HuH-7.5 (cell line): ENCODE measurements at regions not wholly inside any gene's neighbourhood (a gene's known extent, or its start where the extent isn't known, plus 50 kb on each side); places are given as distances from the start of the nearest gene placed in this dataset.
A peak's percentile ranks its signal among the peaks of the same experiment; 100 is the strongest.
"Not testable (repeated sequence)": the region's sequence is repeated elsewhere in the genome, so short reads cannot be mapped to it uniquely, and the experiment has no call there.

Experiments
- DNase-seq: peaks from one replicate; pipeline ENCODE4 v3.0.0; 2011; ENCODE audit warnings: low spot score

DNA sequence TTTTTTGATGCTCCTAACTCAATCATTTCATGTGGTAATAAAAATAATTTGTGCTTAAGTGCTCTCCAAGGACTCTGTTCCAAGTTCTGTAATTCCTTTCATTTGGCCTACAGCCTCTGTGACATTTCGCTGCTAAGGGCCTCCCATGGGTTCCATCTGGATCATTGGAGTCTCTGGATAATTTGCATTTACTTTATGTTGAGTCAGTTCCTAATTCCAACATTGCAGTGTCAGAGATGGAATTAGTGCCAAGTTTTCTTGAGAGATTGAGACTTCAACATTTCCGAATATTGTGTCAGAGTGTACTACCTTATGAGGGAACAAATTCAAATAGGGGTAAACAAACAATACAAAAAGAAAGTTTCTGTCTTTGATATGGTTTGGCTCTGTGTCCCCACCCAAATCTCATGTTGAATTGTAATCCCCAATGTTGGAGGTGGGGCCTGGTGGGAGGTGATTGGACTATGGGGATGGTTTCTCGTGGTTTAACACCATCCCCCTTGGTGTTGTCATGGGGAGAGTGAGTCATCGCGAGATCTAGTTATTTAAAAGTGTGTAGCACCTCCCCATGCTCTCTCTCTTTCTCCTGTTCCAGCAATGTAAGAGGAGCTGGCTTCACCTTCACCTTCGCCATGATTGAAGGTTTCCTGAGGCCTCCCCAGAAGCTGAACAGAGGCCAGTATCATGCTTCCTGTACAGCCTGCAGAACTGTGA, 244.1 kb upstream of the TBX18 start:
- no peak for DNase-seq

DNA sequence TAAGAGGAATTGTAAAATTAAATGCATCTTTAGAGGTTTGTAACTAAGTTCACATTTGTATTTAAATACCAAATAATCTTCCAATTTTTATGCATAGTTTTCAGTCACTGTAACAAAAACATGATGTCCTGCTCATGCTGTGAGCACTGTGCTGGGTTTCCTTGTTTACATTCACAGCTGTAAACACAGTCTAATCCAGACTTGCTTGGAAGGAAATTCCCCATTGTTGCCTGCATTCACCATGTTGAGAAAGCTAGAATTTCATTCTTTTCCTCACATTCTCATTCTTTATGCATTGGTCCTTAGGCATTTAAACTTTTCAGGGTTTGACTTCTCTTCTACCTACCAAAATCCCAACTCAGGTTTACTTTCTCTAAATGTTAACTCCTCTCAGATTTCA, 242.0 kb upstream of the TBX18 start:
- DNase-seq, result no peak

DNA sequence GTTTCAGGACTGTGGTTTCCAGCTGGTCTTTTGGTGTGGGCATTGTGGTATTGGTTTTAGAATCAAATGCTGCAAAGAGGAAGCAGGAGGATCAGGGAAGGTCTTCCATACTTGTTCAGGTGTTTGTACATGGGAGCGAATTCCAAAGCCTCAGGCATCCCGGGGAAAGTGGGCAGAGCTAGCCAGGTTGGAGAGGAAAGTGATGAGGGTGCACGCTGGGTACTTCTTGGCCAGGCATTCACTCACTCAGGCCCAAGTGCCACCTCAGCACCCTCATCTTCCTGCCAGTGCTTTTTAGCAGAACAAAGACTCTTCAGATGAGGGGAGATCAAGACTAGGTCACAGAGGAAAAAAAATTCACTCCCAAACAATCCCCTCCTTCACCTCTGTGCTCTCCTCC, 241.1 kb upstream of the TBX18 start:
- no peak for DNase-seq

DNA sequence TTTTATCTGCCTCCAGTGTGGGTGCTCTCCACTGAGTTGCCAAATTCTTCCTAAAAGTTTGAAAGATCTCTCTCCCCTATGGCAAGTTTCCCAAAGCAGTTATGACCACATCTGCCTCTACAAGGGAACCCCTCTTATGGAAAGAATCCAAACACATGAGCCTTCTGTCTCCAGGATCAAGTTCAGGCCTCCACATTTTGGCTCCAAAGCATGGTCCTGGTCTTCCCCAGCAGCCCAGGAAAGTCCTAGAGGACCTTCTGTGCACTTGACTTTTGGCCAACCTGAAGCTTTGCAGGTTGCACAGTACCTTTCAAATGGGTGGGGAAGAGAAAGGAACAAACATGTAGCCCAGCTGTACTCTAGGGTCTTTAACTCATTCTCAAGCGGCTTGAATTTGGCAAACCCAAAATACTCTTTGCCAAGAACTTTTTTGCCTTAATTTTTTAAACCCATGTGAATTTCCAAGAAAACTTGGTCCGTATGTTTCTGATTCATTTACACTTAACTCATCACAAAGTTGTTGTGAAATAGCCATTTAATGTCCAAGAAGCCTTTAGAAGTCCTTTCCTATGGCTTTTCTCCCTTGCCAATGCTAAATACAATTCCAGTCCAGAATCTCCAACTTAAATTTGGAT, 240.1 kb upstream of the TBX18 start:
- no peak for DNase-seq

DNA sequence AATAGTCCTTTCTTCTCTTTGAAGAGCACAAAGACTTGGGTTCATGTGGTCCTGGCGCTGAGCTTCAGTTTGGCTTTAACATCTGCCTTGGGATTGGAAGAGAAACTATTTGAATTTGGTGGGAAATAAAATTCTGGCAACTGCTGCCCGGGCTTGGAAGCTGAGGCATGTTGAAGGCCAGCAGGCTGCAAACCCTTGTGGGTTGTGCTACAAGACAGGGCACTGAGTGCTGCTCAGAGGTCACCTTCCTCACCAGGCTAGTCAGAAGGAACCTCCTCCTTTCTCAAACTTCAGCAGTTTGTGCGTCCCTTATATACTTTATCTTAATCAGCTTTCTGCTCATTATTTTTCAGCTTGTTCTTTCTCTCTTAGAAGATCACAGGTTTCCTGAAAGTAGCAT, 238.4 kb upstream of the TBX18 start:
- DNase-seq, result no peak

DNA sequence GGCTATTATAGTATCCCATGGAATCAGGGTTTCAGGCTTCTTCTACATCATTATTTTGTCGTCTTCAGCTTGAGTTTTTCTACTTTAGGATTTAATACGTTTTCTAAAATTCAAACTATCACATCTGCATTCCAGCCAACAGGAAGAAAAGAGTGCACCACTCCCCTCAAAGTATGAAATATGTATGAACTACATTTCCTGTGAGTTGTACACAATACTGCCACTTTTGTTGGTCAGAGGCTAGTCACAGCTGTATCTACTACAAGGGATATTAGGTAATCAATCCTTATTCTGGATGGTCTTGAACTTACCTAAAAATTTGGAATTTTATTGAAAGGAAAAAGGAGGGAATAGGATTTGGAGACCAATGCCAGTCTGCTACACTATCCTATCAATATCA, 235.6 kb upstream of the TBX18 start:
- DNase-seq, result no peak

DNA sequence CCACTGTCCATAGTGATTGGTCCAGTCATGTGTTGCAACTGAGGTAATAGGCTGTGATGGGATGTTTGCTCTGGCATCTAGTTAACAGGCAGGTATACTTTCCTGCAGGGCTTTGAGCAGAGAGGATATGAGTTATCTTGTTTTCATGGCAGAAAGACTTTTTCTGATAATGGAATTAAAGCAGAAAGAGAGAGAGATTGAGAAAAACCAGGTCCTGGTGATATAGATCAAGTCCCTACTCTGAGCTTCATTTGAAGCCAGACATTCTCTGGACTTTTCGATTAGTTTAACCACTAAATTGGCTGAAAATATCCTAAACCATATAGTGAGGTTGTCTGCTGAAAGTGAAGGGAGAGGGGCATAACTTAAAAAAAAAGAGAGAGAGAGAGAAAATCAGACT, 233.8 kb upstream of the TBX18 start:
- DNase-seq, result no peak

DNA sequence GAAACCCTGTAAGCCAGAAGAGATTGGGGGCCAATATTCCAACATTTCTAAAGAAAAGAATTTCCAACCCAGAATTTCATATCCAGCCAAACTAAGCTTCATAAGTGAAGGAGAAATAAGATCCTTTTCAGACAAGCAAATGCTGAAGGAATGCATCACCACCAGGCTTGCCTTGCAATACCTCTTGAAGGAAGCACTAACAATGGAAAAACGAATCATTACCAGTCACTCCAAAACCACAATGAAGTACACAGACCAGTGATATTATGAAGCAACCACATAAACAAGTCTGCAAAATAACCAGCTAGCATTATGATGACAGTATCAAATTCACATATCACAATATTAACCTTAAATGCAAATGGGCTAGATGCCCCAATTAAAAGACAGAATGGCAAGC, 224.4 kb upstream of the TBX18 start:
- DNase-seq, result not testable (repeated sequence)

DNA sequence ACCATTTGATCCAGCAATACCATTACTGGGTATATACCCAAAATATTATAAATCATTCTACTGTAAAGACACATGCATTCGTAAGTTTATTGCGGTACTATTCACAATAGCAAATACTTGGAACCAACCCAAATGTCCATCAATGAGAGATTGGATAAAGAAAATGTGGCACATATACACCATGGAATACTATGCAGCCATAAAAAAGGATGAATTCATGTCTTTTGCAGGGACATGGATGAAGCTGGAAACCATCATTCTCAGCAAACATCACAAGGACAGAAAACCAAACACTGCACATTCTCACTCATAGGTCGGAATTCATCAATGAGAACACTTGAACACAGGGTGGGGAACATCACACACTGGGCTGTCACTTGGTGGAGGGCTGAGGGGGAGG, 221.1 kb upstream of the TBX18 start:
- DNase-seq, result not testable (repeated sequence)

DNA sequence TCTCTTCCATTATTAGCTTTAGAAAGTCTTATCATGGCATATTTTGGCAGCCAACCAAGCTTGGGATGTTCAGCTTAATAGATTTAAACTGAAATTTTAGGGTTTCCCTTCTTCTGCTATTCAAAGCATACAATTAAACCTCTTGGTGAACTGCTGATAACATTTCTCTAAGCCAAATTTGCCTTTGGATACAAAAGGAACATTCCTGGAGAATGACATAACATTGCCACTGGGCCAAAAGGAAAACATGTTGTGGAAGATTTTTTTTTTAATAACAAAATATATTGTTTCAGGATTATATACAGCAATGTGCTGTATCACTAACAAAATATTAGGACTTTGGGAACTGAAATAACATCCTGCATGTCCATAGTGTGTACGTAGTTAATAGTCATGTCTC, 215.1 kb upstream of the TBX18 start:
- no peak for DNase-seq

DNA sequence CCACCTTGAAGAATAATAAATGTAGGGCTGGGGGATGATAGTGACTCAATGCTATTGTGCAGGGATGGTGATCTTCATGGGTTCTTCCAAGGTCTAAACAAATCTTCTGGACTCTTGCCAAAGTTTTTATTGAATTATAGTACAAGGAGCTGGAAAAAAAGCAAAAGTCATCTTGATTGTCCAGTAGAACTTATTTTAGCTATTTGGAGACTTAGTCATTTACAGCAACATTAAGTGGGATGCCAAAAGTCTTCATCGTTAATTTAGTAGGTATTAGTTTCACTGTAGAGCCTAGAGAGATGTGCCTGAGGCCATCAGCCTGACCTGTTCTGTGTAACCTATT, 212.9 kb upstream of the TBX18 start:
- DNase-seq, result no peak

DNA sequence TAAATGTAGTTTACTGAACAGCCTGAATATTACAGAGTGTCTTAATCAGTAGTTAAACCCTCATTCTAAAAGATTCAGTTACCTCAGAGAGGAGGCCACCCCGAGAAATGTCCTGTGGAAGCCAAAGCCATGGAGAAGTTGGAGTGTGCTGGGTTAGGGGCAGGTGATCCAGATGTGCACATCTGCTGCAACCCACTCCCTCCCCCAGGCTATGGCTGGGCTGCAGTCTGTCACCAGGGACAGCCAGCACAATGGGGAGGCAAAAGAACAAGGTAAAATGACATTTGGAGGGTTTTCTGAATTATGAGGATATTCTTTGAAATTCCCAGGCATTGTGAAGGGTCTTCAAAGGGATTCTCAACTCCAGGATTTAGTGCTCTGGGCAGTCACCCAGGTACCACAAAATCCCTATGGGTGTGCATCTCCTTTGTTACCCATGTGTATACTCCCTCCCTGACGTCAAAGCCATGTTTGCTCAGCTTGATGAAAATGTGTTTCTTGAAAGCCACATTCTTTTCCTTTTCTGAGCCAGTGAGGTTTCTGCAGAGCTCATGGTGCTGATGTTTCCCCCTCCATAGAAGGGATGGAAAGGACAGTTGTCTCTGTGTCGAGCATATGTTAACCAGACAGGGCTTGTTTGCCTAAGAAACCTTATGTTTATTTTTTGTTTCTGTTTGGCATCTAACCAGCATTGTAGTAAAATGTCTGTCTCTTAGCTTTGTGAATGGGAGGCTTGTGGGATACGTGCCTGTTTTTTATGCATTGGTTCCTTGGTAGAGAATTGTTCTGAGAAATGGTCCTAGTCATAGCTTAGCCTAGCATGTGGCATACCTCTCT, 212.3 kb upstream of the TBX18 start:
- no peak for DNase-seq

DNA sequence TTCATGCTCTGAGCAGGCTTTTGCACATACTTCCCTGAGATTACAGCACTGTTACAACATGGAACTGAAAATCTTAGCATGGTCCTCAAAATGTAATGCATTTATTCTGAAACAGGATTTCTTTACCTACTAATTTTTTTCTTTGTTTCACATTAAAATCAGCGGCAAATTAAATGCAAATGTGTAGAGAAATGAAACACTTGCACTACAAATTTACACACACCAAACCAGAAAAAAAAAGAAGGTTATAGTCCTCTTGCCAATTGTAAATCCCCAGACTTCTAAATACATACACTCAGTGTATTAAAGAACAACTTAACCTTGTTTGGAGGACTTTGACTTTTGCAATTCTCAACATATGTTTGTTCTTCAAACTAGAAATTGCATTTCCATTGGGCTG, 210.9 kb upstream of the TBX18 start:
- no peak for DNase-seq

DNA sequence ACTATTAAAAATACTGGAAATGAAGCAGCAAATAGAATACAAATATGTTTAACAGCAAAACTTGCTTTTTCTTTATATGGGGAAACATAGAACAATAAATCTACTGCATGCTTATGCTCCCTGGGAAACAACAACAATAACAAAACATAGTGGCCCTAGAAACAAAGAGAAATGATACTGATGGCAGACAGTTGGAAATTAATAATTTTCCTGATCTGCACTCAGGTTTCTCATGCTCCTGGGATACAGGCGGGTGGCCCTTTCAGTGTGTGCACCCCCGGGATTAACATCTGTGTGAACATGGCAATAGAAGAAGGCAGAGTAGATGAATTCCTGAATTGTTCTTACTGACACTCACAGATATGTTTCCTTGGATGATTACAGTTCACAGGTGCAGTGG, 209.2 kb upstream of the TBX18 start:
- DNase-seq, result no peak

DNA sequence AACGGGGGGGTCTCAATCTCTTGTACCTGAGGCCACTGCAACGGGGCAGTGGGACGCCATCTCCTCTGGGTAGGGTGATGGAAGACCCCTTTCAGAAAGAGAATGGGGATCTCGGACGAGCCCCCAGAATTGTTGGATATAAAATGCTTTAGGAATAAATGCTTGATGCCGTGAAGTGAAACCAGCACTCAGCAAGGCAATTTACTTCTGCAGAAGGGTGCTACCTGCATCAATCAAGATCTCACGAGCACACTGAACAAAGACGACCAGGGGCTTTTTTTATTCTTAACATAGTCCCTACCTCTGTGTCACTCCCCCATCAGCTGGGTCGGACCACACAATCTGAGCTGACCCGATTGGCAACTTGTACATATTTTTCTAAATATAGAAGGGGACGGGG, 203.6 kb upstream of the TBX18 start:
- no peak for DNase-seq

DNA sequence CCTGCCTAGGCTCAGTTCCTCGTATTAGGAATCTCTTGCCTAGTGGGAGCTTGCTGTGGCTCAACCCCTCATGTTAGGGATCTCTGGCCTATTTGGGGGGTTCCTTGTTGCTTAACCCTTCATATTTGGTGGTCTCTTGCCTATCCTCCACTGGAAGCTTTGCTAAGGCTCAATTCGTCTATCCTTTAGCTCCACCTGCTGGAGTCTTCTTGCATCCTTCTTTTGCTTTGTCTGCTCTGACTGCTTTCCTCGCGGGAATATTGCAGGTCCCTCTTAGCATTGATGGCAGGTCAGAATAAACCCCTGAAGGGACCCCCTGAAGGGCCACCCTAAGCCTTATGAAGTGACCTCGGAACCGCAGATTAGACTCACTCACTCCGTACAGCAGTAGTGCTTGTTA, 203.0 kb upstream of the TBX18 start:
- peak; percentile 5 for DNase-seq

DNA sequence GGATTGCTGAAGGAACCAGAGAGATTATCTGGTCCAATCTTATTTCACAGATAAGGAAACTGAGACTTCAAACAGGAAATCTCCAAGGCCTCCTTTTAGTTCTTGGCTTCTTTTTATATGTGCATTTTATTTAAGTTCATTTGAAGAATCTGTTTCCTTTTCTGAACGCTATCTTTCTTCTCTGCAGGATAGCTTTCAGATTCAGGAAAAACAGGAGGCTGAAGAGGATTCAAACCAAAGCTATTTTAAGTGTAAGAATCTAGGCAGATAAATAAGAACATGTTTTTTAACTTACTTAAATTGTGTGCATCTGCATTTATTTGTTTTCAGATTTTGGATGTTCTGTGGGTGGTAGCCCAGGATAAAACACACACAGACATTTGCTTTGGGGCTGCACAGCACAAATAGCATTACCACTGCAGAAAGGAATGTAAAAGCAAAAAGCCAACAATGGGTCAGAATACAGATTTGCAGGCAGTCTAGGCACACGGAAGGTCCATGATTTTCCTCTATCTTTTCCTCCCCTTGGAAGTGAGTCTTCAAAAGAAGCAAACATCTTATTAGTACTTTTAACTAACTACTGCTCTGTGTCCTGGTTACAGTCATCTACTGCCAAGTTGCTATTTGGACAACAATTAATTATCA, 188.8 kb upstream of the TBX18 start:
- DNase-seq, result no peak

DNA sequence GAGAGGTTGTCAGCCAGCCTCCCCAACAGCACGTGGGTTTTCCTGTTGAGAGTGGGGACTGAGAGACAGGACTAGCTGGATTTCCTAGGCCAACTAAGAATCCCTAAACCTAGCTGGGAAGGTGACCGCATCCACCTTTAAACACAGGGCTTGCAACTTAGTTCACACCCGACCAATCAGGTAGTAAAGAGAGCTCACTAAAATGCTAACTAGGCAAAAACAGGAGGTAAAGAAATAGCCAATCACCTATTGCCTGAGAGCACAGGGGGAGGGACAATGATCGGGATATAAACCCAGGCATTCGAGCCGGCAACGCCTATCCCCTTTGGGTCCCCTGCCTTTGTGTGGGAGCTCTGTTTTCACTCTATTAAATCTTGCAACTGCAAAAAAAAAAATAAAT, 180.5 kb upstream of the TBX18 start:
- not testable (repeated sequence) for DNase-seq

DNA sequence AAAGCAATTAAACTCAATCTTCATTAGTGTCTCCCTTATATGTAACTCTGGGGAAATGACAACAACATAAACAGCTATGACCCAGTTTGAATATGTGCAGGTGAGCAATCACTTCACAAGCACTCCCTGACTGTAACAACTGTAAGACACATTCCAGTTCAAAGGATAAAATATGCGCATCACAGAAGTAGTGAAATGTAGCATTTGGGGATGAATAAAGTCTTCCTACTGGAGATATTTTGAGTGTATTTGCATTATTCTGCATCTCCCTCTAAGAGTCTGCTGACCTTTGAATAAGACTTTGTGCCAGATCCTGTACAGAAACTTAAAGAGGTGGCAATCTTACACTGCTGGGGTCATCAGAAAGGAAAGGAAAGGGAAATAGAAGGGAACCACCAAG, 179.5 kb upstream of the TBX18 start:
- DNase-seq, result no peak

DNA sequence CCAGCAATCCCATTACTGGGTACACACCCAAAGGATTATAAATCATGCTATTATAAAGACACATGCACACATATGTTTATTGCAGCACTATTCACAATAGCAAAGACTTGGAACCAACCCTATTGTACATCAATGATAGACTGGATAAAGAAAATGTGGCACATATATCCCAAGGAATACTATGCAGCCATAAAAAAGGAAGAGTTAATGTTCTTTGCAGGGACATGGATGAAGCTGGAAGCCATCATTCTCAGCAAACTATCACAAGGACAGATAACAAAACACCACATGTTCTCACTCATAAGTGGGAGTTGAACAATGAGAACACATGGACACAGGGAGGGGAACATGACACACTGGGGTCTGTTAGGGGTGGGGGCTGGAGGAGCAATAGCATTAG, 177.2 kb upstream of the TBX18 start:
- not testable (repeated sequence) for DNase-seq

DNA sequence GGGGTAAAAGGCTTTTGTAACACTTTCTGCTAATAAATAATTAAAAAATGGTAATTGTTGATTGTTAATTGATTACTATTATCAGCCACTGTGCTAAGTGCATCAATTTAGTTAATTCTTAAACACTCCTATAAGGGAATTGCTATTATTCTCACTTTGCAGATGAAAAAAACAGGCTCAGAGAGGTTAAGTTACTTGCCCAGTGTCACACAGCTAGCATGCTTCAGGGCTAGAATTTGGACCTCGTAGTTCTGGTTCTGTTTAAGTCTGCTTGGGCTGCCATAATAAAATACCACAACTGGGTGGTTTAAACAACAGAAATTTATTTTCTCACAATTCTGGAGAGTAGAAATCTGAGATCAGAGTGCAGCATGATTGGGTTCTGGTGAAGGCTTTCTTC, 164.8 kb upstream of the TBX18 start:
- no peak for DNase-seq

DNA sequence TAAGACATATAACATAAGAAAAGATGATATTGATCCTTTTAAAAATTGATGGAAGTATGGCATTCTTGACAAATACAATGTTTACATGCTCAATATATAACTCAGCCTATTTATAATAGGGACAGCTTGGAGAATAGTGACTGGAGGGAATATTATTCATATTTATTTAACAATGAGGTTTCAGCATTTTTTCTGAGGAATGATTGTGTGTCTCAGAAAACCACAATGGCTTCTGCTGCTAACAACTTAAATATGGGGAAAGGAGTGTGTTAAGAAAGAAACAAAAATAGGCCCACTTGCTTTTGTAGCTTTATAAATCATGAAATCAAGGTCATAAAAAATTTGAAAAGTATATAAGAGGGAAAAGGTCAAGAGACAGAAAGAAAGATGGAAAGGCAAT, 163.2 kb upstream of the TBX18 start:
- DNase-seq, result no peak
